ENCODE measurements at regions not wholly inside any gene's neighbourhood (a gene's known extent, or its start where the extent isn't known, plus 50 kb on each side); places are given as distances from the start of the nearest gene placed in this dataset.

DNA sequence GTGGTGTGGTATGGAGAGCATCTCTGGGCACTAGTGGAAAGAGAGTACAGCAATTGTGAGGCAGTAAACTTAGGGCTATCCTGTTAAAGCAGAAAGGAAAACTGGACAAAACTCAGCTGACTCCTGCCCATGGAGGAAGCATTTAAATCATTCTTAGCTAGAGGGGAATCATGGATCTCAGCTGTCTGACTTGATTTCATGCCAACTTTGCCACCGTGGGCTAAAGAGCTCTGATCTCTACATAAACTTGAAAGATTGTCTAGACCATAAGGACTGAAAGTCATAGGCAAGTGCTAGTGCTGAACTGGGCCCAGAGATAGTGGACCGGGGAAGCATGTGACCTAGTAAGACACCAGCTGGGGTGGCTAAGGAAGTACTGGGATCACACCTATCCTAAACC, 651.8 kb downstream of the COL12A1 start:
- TF ChIP-seq, protein P1, sequence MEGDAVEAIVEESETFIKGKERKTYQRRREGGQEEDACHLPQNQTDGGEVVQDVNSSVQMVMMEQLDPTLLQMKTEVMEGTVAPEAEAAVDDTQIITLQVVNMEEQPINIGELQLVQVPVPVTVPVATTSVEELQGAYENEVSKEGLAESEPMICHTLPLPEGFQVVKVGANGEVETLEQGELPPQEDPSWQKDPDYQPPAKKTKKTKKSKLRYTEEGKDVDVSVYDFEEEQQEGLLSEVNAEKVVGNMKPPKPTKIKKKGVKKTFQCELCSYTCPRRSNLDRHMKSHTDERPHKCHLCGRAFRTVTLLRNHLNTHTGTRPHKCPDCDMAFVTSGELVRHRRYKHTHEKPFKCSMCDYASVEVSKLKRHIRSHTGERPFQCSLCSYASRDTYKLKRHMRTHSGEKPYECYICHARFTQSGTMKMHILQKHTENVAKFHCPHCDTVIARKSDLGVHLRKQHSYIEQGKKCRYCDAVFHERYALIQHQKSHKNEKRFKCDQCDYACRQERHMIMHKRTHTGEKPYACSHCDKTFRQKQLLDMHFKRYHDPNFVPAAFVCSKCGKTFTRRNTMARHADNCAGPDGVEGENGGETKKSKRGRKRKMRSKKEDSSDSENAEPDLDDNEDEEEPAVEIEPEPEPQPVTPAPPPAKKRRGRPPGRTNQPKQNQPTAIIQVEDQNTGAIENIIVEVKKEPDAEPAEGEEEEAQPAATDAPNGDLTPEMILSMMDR (conservative IDR thresholded peaks at IDR 0.05; ENCODE audit: low read length) = no peak
- TF ChIP-seq EZH2phosphoT487 (IDR thresholded peaks at IDR 0.05; ENCODE audit: borderline replicate concordance, low read depth, low read length) = no peak
